ENCODE measurements at regions not wholly inside any gene's neighbourhood (a gene's known extent, or its start where the extent isn't known, plus 50 kb on each side); places are given as distances from the start of the nearest gene placed in this dataset.
A peak's percentile ranks its signal among the peaks of the same experiment; 100 is the strongest.

- no peak for TF ChIP-seq RERE (CRISPR knock-in tag; IDR thresholded peaks at IDR 0.05; ENCODE audit: borderline replicate concordance)
- TF ChIP-seq ARID1B (IDR thresholded peaks at IDR 0.05): peak; percentile 47
- no peak for TF ChIP-seq MAFF (IDR thresholded peaks at IDR 0.05; ENCODE audit: low read length)
- no peak for TF ChIP-seq E2F1 (CRISPR knock-in tag; IDR thresholded peaks at IDR 0.05)
- TF ChIP-seq RBM17 (IDR thresholded peaks at IDR 0.05; ENCODE audit: borderline replicate concordance, low read depth, low read length): no peak
- no peak for TF ChIP-seq RFX1 (IDR thresholded peaks at IDR 0.05)
- TF ChIP-seq ZNF146 (CRISPR knock-in tag; IDR thresholded peaks at IDR 0.05; ENCODE audit: unreplicated experiment): no peak
- TF ChIP-seq HINFP (tag; conservative IDR thresholded peaks at IDR 0.05; ENCODE audit: low read depth): no peak
- TF ChIP-seq TEAD4 (IDR thresholded peaks at IDR 0.05; ENCODE audit: low read length): peak; percentile 35; the same call in 1 of the 2 replicates
- no peak for TF ChIP-seq TEAD4 (CRISPR knock-in tag; IDR thresholded peaks at IDR 0.05; ENCODE audit: borderline replicate concordance)
- TF ChIP-seq HEY1 (CRISPR knock-in tag; IDR thresholded peaks at IDR 0.05; ENCODE audit: borderline replicate concordance): no peak
- no peak for TF ChIP-seq ZNF695 (CRISPR knock-in tag; IDR thresholded peaks at IDR 0.05)
- no peak for TF ChIP-seq YBX1 (IDR thresholded peaks at IDR 0.05)
- 0 out of 2 replicates have a peak, but pooled peaks have one; percentile 26 for TF ChIP-seq GATA2 (CRISPR knock-in tag; IDR thresholded peaks at IDR 0.05)
- no peak for TF ChIP-seq ASH1L (IDR thresholded peaks at IDR 0.05; ENCODE audit: borderline replicate concordance, low read depth, partially characterized antibody)
- no peak for TF ChIP-seq SAP30 (IDR thresholded peaks at IDR 0.05; ENCODE audit: borderline replicate concordance, insufficient read depth, low read depth, low read length, poor library complexity, severe bottlenecking)
- peak; percentile 58 for TF ChIP-seq MEIS2 (IDR thresholded peaks at IDR 0.05; ENCODE audit: partially characterized antibody)
- no peak for TF ChIP-seq GTF2B (IDR thresholded peaks at IDR 0.05; ENCODE audit: extremely low read depth, insufficient read length)
- TF ChIP-seq BHLHE40 (IDR thresholded peaks at IDR 0.05; ENCODE audit: low read length): no peak
Observed at GRCh38 chr1:59223989-59224634, 72.8 kb upstream of the FGGY start (continued).
